H9 (cell line): ENCODE measurements at regions not wholly inside any gene's neighbourhood (a gene's known extent, or its start where the extent isn't known, plus 50 kb on each side); places are given as distances from the start of the nearest gene placed in this dataset.

ENCODE experiments used
- DNase-seq: peaks from one replicate; pipeline ENCODE4 v3.0.0-alpha.2; 2017
- H2AFZ ChIP-seq: one replicate; pipeline ENCODE4 v1.6.1; 2013; ENCODE audit warnings: mild to moderate bottlenecking, low read length, control low read depth, moderate library complexity
- H2AK5ac ChIP-seq: 2 replicates; pipeline ENCODE4 v1.6.1; 2013; ENCODE audit warnings: low read length, control low read depth, mixed read lengths; ENCODE audit not compliant: insufficient read length
- H2BK120ac ChIP-seq: one replicate; pipeline ENCODE4 v1.6.1; 2013; ENCODE audit warnings: low read depth, mild to moderate bottlenecking, low read length, control low read depth, inconsistent platforms; ENCODE audit not compliant: poor library complexity, severe bottlenecking
- H2BK12ac ChIP-seq: 2 replicates; pipeline ENCODE4 v1.6.1; 2013; ENCODE audit warnings: low read length, control low read depth, mixed read lengths, low read depth; ENCODE audit not compliant: insufficient read length
- H2BK15ac ChIP-seq: 2 replicates; pipeline ENCODE4 v1.6.1; 2013; ENCODE audit warnings: low read depth, low read length, control low read depth
- H2BK20ac ChIP-seq: one replicate; pipeline ENCODE4 v1.6.1; 2013; ENCODE audit warnings: low read depth, mild to moderate bottlenecking, low read length, control low read depth, inconsistent platforms; ENCODE audit not compliant: poor library complexity, severe bottlenecking
- H2BK5ac ChIP-seq: 2 replicates; pipeline ENCODE4 v1.6.1; 2013; ENCODE audit warnings: low read length, control low read depth, mixed read lengths; ENCODE audit not compliant: insufficient read length
- H3K14ac ChIP-seq: 2 replicates; pipeline ENCODE4 v1.6.1; 2013; ENCODE audit warnings: low read length, control low read depth; ENCODE audit not compliant: insufficient read depth
- H3K18ac ChIP-seq: 2 replicates; pipeline ENCODE4 v1.6.1; 2013; ENCODE audit warnings: low read depth, mild to moderate bottlenecking, mixed read lengths, low read length, control low read depth; ENCODE audit not compliant: insufficient read length
- H3K23ac ChIP-seq: 2 replicates; pipeline ENCODE4 v1.6.1; 2013; ENCODE audit warnings: low read length, control low read depth, mixed read lengths, low read depth; ENCODE audit not compliant: insufficient read length
- H3K23me2 ChIP-seq: 2 replicates; pipeline ENCODE4 v1.6.1; 2013; ENCODE audit warnings: low read depth, mild to moderate bottlenecking, mixed read lengths, low read length, control low read depth; ENCODE audit not compliant: insufficient read length, poor library complexity, severe bottlenecking
- H3K27ac ChIP-seq: 2 replicates; pipeline ENCODE4 v1.5.1; 2013; ENCODE audit warnings: low read length, control low read depth, mixed read lengths, low read depth; ENCODE audit not compliant: insufficient read length
- H3K27me3 ChIP-seq: 2 replicates; pipeline ENCODE4 v1.6.1; 2013; ENCODE audit warnings: low read length, control low read depth, inconsistent platforms; ENCODE audit not compliant: insufficient read depth
- H3K4ac ChIP-seq: 2 replicates; pipeline ENCODE4 v1.6.1; 2013; ENCODE audit warnings: low read depth, mild to moderate bottlenecking, control low read depth, inconsistent platforms, low read length, moderate library complexity
- H3K4me1 ChIP-seq: 2 replicates; pipeline ENCODE4 v1.6.1; 2013; ENCODE audit warnings: low read length, control low read depth, inconsistent platforms; ENCODE audit not compliant: insufficient read depth
- H3K4me2 ChIP-seq: 2 replicates; pipeline ENCODE4 v1.6.1; 2013; ENCODE audit warnings: low read length, control low read depth, mixed read lengths; ENCODE audit not compliant: insufficient read length, insufficient read depth
- H3K56ac ChIP-seq: 2 replicates; pipeline ENCODE4 v1.6.1; 2013; ENCODE audit warnings: low read depth, mild to moderate bottlenecking, mixed read lengths, low read length, control low read depth; ENCODE audit not compliant: insufficient read length
- H3K79me1 ChIP-seq: 2 replicates; pipeline ENCODE4 v1.6.1; 2013; ENCODE audit warnings: low read depth, mild to moderate bottlenecking, moderate library complexity, low read length, control low read depth, inconsistent platforms; ENCODE audit not compliant: insufficient read depth, poor library complexity, severe bottlenecking
- H3K79me2 ChIP-seq: 2 replicates; pipeline ENCODE4 v1.6.1; 2013; ENCODE audit warnings: low read length, control low read depth, inconsistent platforms; ENCODE audit not compliant: insufficient read depth
- H3K9ac ChIP-seq: 2 replicates; pipeline ENCODE4 v1.6.1; 2013; ENCODE audit warnings: low read length, control low read depth, mixed read lengths; ENCODE audit not compliant: insufficient read length; ENCODE audit errors: extremely low read depth
- H3K9me3 ChIP-seq: one replicate; pipeline ENCODE4 v1.6.1; 2013; ENCODE audit warnings: low read depth, low read length, inconsistent platforms; ENCODE audit not compliant: control insufficient read depth
- H3T11ph ChIP-seq: one replicate; pipeline ENCODE4 v1.6.1; 2013; ENCODE audit warnings: mild to moderate bottlenecking, low read length, control low read depth, inconsistent platforms
- H4K20me1 ChIP-seq: one replicate; pipeline ENCODE4 v1.6.1; 2013; ENCODE audit not compliant: control insufficient read depth, insufficient read length, insufficient read depth
- H4K5ac ChIP-seq: 2 replicates; pipeline ENCODE4 v1.6.1; 2013; ENCODE audit warnings: low read depth, mild to moderate bottlenecking, mixed read lengths, low read length, control low read depth; ENCODE audit not compliant: insufficient read length
- H4K8ac ChIP-seq: replicated peaks from 2 replicates; pipeline ENCODE4 v1.6.1; 2013; ENCODE audit warnings: low read length, control low read depth, mixed read lengths, low read depth; ENCODE audit not compliant: insufficient read length
- H4K91ac ChIP-seq: 2 replicates; pipeline ENCODE4 v1.6.1; 2013; ENCODE audit warnings: low read depth, mild to moderate bottlenecking, moderate library complexity, mixed read lengths, low read length, control low read depth; ENCODE audit not compliant: insufficient read length
- H3K27ac Mint-ChIP-seq, 3 experiments: 2 replicates in 2 of 3; 3 replicates in 1 of 3; pipeline ENCODE4 v1.8.0; 2020 to 2021; ENCODE audit warnings: mixed read lengths in 3 of 3, mild to moderate bottlenecking in 1 of 3, moderate library complexity in 1 of 3
- H3K27me3 Mint-ChIP-seq: 2 replicates; pipeline ENCODE4 v1.8.0; 2021; ENCODE audit warnings: low read depth, mild to moderate bottlenecking, moderate library complexity, mixed read lengths
- H3K36me3 Mint-ChIP-seq, 3 experiments: 2 replicates in 2 of 3; 3 replicates in 1 of 3; pipeline ENCODE4 v1.8.0; 2020 to 2021; ENCODE audit warnings: low read depth in 3 of 3, mixed read lengths in 3 of 3; ENCODE audit not compliant: insufficient read depth in 1 of 3
- H3K4me1 Mint-ChIP-seq, 2 experiments: 2 replicates each; pipeline ENCODE4 v1.8.0; 2020; ENCODE audit warnings: mixed read lengths in 2 of 2
- H3K4me3 Mint-ChIP-seq, 2 experiments: 2 replicates in 1 of 2; 3 replicates in 1 of 2; pipeline ENCODE4 v1.8.0; 2020 to 2021; ENCODE audit warnings: mild to moderate bottlenecking in 2 of 2, mixed read lengths in 2 of 2, moderate library complexity in 1 of 2
- H3K9me3 Mint-ChIP-seq, 2 experiments: 2 replicates in 1 of 2; 3 replicates in 1 of 2; pipeline ENCODE4 v1.8.0; 2020; ENCODE audit warnings: mild to moderate bottlenecking in 2 of 2, mixed read lengths in 2 of 2, moderate library complexity in 1 of 2
- CTCF ChIP-seq: fragments of 200-600 bp; sonication (generic); conservative IDR thresholded peaks from 3 replicates; pipeline ENCODE4 v1.8.0; 2021; ENCODE audit warnings: antibody characterized with exemption, mild to moderate bottlenecking
- WGBS: extraction: QIAGEN DNeasy Blood & Tissue Kit; methylation state at CpG from one replicate; pipeline ENCODE4 v1.1.7; 2013; ENCODE audit warnings: missing lambda C conversion rate, low lambda C conversion rate, mixed read lengths; ENCODE audit not compliant: insufficient read length; ENCODE audit errors: extremely low coverage; 5-methylcytosine and 5-hydroxymethylcytosine counted together

DNA sequence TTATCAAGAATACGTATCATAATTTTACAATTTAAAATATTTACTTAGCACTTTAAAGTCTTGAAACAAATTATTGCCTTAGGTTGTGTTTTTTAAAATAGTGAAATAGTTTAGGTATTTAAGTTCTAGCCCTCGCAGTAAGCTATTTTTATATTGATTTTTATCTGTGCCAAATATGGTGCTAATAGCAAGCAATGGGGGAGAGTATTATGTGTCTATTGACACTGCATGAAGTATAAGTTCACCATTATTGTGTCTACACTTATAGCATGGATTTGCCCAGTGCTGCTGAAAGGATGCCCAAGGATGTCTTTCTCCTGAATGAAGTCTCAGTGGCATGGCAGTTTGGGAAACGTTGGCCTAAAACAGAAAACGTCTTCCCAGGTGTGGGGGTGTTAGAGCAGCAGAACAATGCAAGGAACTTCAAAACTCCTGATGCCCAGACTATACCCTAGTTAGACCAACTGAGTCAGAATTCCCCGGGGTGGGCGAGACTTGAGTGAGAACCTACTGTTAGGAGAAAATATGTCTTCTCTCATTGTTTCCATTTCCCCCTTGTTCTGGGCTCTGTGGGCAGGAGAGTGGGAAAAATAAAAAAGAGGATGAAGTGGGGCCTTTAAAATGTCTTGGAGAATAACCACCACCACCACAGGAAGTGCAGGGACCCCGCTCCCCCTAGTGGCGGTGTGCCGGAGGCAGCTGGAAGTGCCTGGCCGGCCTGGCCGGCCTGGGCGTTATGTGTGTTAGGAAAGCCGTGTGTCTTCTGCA, 104.2 kb upstream of the SLC7A14 start:
- H3K9me3 ChIP-seq, result no peaks in the 10 kb centered on the region
- no peaks in the 10 kb centered on the region for H3K79me1 ChIP-seq
- H3K4me1 ChIP-seq, result peaks cover 4% of the 10 kb centered on the region; the same call in 1 of the 2 replicates
- H2BK15ac ChIP-seq, result no peak overlapping the region
- no peaks in the 10 kb centered on the region for H3K79me2 ChIP-seq
- no peaks in the 10 kb centered on the region for H3K27me3 ChIP-seq
- peak overlapping the region; percentile 79 for H3K27ac ChIP-seq
- H3K4ac ChIP-seq, result no peak overlapping the region
- no peak overlapping the region for H3T11ph ChIP-seq
- H3K4me2 ChIP-seq, result no peak overlapping the region
- H2BK20ac ChIP-seq, result no peak overlapping the region
- H3K36me3 Mint-ChIP-seq, result peaks cover 0 to 17% (median 13%) of the 10 kb centered on the region in 3 experiments
- no peaks in the 10 kb centered on the region for H4K20me1 ChIP-seq
- peak overlapping the region; percentile 4 for H2BK12ac ChIP-seq
- H2AFZ ChIP-seq, result no peak overlapping the region
- H3K18ac ChIP-seq, result no peak overlapping the region
- no peaks in the 10 kb centered on the region for H3K23me2 ChIP-seq
- H2AK5ac ChIP-seq, result no peak overlapping the region
- H2BK5ac ChIP-seq, result no peak overlapping the region
- H4K8ac ChIP-seq, result no peak overlapping the region
- no CpG with 5 or more reads among the region's 13 CpGs for WGBS
- peaks cover 0 to 19% of the 10 kb centered on the region in 2 experiments for H3K9me3 Mint-ChIP-seq
- peaks cover 27 to 28% of the 10 kb centered on the region in 2 experiments for H3K4me1 Mint-ChIP-seq
- H3K27ac Mint-ChIP-seq, result no peak overlapping the region
- no peak overlapping the region for H2BK120ac ChIP-seq
- H3K56ac ChIP-seq, result no peak overlapping the region
- no peak overlapping the region for H4K5ac ChIP-seq
- no peak overlapping the region; the same call in 1 of the 2 replicates for H3K14ac ChIP-seq
- peak; percentile 94 for TF ChIP-seq CTCF
- no peak overlapping the region for H3K4me3 Mint-ChIP-seq
- H3K27me3 Mint-ChIP-seq, result peaks cover 1% of the 10 kb centered on the region; the same call in 1 of the 2 replicates
- peak; percentile 62 for DNase-seq
- no peak overlapping the region for H3K23ac ChIP-seq
- H4K91ac ChIP-seq, result no peak overlapping the region
- H3K9ac ChIP-seq, result no peak overlapping the region
